Trophoblast cell (in vitro differentiated cells and primary cell): ENCODE measurements at regions not wholly inside any gene's neighbourhood (a gene's known extent, or its start where the extent isn't known, plus 50 kb on each side); places are given as distances from the start of the nearest gene placed in this dataset.
"Not testable (repeated sequence)": the region's sequence is repeated elsewhere in the genome, so short reads cannot be mapped to it uniquely, and the experiment has no call there.

Experiments
- DNase-seq, 2 donors: peaks; one replicate each; pipeline ENCODE4 v3.0.0-alpha.2; 2016
- H2AFZ ChIP-seq: 2 replicates; pipeline ENCODE4 v1.6.1; 2013; ENCODE audit warnings: low read length, moderate library complexity, mild to moderate bottlenecking; ENCODE audit not compliant: insufficient read depth, poor library complexity
- H2AK5ac ChIP-seq: 2 replicates; pipeline ENCODE4 v1.6.1; 2013; ENCODE audit warnings: mild to moderate bottlenecking, low read length
- H2BK120ac ChIP-seq: 2 replicates; pipeline ENCODE4 v1.6.1; 2013; ENCODE audit warnings: low read length, mild to moderate bottlenecking, moderate library complexity; ENCODE audit not compliant: insufficient read depth, poor library complexity
- H2BK12ac ChIP-seq: 2 replicates; pipeline ENCODE4 v1.6.1; 2013; ENCODE audit warnings: mild to moderate bottlenecking, low read length, moderate library complexity
- H2BK5ac ChIP-seq: 2 replicates; pipeline ENCODE4 v1.6.1; 2013; ENCODE audit warnings: low read length, low read depth, moderate library complexity, mild to moderate bottlenecking; ENCODE audit not compliant: poor library complexity
- H3K14ac ChIP-seq: 2 replicates; pipeline ENCODE4 v1.6.1; 2013; ENCODE audit warnings: mild to moderate bottlenecking, low read length
- H3K18ac ChIP-seq: 2 replicates; pipeline ENCODE4 v1.6.1; 2013; ENCODE audit warnings: mild to moderate bottlenecking, low read length
- H3K23ac ChIP-seq: 2 replicates; pipeline ENCODE4 v1.6.1; 2013; ENCODE audit warnings: low read length
- H3K27ac ChIP-seq: 2 replicates; pipeline ENCODE4 v1.5.1; 2013; ENCODE audit warnings: low read depth, mild to moderate bottlenecking, inconsistent platforms, low read length, moderate library complexity
- H3K27me3 ChIP-seq: 2 replicates; pipeline ENCODE4 v1.6.1; 2013; ENCODE audit warnings: inconsistent platforms, mild to moderate bottlenecking, low read length, moderate library complexity; ENCODE audit not compliant: insufficient read depth
- H3K36me3 ChIP-seq, 2 experiments: 1 replicate in 1 of 2; 2 replicates in 1 of 2; pipeline ENCODE4 v1.6.1; 2013; ENCODE audit warnings: low read length in 2 of 2, mild to moderate bottlenecking in 2 of 2, moderate library complexity in 1 of 2; ENCODE audit not compliant: insufficient read depth in 2 of 2, control insufficient read depth in 1 of 2
- H3K4ac ChIP-seq: 2 replicates; pipeline ENCODE4 v1.6.1; 2013; ENCODE audit warnings: low read depth, mild to moderate bottlenecking, low read length, moderate library complexity
- H3K4me1 ChIP-seq, 2 experiments: 1 replicate in 1 of 2; 2 replicates in 1 of 2; pipeline ENCODE4 v1.6.1; 2013; ENCODE audit warnings: low read length in 2 of 2, mild to moderate bottlenecking in 2 of 2, moderate library complexity in 1 of 2; ENCODE audit not compliant: insufficient read depth in 2 of 2, control insufficient read depth in 1 of 2
- H3K4me2 ChIP-seq: 2 replicates; pipeline ENCODE4 v1.6.1; 2013; ENCODE audit warnings: inconsistent platforms, mild to moderate bottlenecking, low read length, moderate library complexity
- H3K4me3 ChIP-seq: 2 replicates; pipeline ENCODE4 v1.5.1; 2013; ENCODE audit warnings: mild to moderate bottlenecking, low read depth, low read length, inconsistent platforms
- H3K79me1 ChIP-seq: one replicate; pipeline ENCODE4 v1.6.1; 2013; ENCODE audit warnings: low read length
- H3K79me2 ChIP-seq: 2 replicates; pipeline ENCODE4 v1.6.1; 2013; ENCODE audit warnings: low read length, mild to moderate bottlenecking; ENCODE audit not compliant: control insufficient read depth, insufficient read depth, poor library complexity
- H3K9ac ChIP-seq: 2 replicates; pipeline ENCODE4 v1.6.1; 2013; ENCODE audit warnings: mild to moderate bottlenecking, low read length
- H3K9me3 ChIP-seq: 2 replicates; pipeline ENCODE4 v1.6.1; 2013; ENCODE audit warnings: low read depth, mild to moderate bottlenecking, control low read depth, inconsistent platforms, low read length; ENCODE audit not compliant: insufficient read depth
- H4K12ac ChIP-seq: 2 replicates; pipeline ENCODE4 v1.6.1; 2013; ENCODE audit warnings: low read depth, mild to moderate bottlenecking, low read length, moderate library complexity
- H4K8ac ChIP-seq: 2 replicates; pipeline ENCODE4 v1.6.1; 2013; ENCODE audit warnings: low read depth, mild to moderate bottlenecking, low read length, moderate library complexity
- H4K91ac ChIP-seq: one replicate; pipeline ENCODE4 v1.6.1; 2013; ENCODE audit warnings: low read depth, mild to moderate bottlenecking, low read length, moderate library complexity
- WGBS: extraction: QIAGEN DNeasy Blood & Tissue Kit; methylation state at CpG from one replicate; pipeline ENCODE4 v1.1.7; 2013; ENCODE audit warnings: missing lambda C conversion rate; ENCODE audit not compliant: insufficient read length, insufficient coverage; ENCODE audit errors: extremely low coverage; 5-methylcytosine and 5-hydroxymethylcytosine counted together

GRCh38 chr13:79837741-79838450 lies 356.9 kb downstream of the NDFIP2 start:
- Histone ChIP-seq H2AK5ac (no peak overlapping the region), H3K27ac (no peak overlapping the region), H4K12ac (no peak overlapping the region), H3K9ac (no peak overlapping the region), H3K79me2 (no peaks in the 10 kb centered on the region), H3K9me3 (no peaks in the 10 kb centered on the region), H3K18ac (no peak overlapping the region), H4K8ac (no peak overlapping the region), H2AFZ (no peak overlapping the region), H2BK12ac (no peak overlapping the region), H3K4me3 (no peak overlapping the region), H3K4ac (no peak overlapping the region), H2BK5ac (no peak overlapping the region), H3K27me3 (no peaks in the 10 kb centered on the region), H3K36me3 (no peaks in the 10 kb centered on the region), H3K79me1 (no peaks in the 10 kb centered on the region), H4K91ac (no peak overlapping the region), H3K23ac (no peak overlapping the region), H3K4me2 (no peak overlapping the region), H2BK120ac (no peak overlapping the region), H3K4me1 (peaks cover 0 to 3% of the 10 kb centered on the region in 2 experiments), H3K14ac (no peak overlapping the region)
- peak; percentile 73 to 88 for DNase-seq
- no CpG with 5 or more reads among the region's 3 CpGs for WGBS

DNA sequence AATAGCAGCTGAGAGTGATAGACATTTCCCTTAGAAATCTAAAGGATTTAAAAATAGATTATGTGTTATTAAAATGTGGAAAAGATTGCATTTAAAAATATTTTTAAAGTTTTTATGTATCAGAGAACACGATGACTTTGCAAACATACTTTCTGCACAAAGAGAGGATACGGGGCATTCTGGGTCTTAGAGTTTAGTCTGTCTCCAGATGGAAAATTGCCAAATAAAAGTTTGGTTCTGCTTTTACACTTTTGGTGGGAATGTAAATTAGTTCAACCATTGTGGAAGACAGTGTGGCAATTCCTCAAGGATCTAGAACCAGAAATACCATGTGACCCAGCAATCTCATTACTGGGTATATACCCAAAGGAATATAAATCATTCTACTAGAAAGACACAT lies 355.2 kb downstream of the NDFIP2 start:
- not testable (repeated sequence) for DNase-seq, H3K27ac ChIP-seq, H3K9me3 ChIP-seq, H3K14ac ChIP-seq, H3K4me1 ChIP-seq, H3K79me1 ChIP-seq, H4K8ac ChIP-seq, H3K4ac ChIP-seq, H2AK5ac ChIP-seq, H2BK120ac ChIP-seq, H3K4me2 ChIP-seq, H3K36me3 ChIP-seq, H3K23ac ChIP-seq, H4K91ac ChIP-seq, H2AFZ ChIP-seq, H4K12ac ChIP-seq, H2BK5ac ChIP-seq, H3K79me2 ChIP-seq, H3K9ac ChIP-seq, H2BK12ac ChIP-seq, H3K18ac ChIP-seq, H3K27me3 ChIP-seq, H3K4me3 ChIP-seq
- no CpG with 5 or more reads among the region's 2 CpGs for WGBS

DNA sequence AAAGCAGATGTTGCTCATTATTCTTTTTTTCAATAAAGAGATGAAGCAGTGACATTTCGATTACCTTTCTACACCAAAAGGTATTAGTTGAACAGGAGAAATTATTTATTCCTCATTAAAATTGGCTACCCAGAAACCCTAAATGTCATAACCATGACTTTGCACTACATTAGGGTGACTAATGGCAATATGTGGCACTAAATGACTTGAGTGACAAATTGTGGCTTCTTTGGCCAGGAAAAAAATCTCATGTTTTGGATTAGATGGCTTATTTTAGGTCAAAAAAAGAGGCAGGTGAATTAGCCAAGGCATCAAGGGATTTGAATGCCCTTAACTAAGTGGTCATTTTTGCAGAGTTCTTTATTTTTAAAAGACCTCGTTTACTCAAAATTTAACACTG lies 353.9 kb downstream of the NDFIP2 start:
- H3K18ac ChIP-seq = no peak overlapping the region
- no peak overlapping the region for H2BK12ac ChIP-seq
- no peak overlapping the region for H3K23ac ChIP-seq
- H3K79me1 ChIP-seq = no peaks in the 10 kb centered on the region
- no peak overlapping the region for H3K27ac ChIP-seq
- H2BK120ac ChIP-seq = no peak overlapping the region
- no peaks in the 10 kb centered on the region for H3K36me3 ChIP-seq
- no peak overlapping the region for H2AFZ ChIP-seq
- no peak overlapping the region for H3K4me3 ChIP-seq
- H3K4ac ChIP-seq = no peak overlapping the region
- no peak overlapping the region for H2AK5ac ChIP-seq
- no peaks in the 10 kb centered on the region for H3K79me2 ChIP-seq
- H3K9me3 ChIP-seq = no peaks in the 10 kb centered on the region
- H3K14ac ChIP-seq = no peak overlapping the region
- H4K91ac ChIP-seq = no peak overlapping the region
- no CpG with 5 or more reads among the region's 2 CpGs for WGBS
- H3K4me1 ChIP-seq = peaks cover 0 to 3% of the 10 kb centered on the region in 2 experiments
- no peak overlapping the region for H4K12ac ChIP-seq
- no peak for DNase-seq
- H3K4me2 ChIP-seq = no peak overlapping the region
- H2BK5ac ChIP-seq = no peak overlapping the region
- H3K9ac ChIP-seq = no peak overlapping the region
- H4K8ac ChIP-seq = no peak overlapping the region
- no peaks in the 10 kb centered on the region for H3K27me3 ChIP-seq

DNA sequence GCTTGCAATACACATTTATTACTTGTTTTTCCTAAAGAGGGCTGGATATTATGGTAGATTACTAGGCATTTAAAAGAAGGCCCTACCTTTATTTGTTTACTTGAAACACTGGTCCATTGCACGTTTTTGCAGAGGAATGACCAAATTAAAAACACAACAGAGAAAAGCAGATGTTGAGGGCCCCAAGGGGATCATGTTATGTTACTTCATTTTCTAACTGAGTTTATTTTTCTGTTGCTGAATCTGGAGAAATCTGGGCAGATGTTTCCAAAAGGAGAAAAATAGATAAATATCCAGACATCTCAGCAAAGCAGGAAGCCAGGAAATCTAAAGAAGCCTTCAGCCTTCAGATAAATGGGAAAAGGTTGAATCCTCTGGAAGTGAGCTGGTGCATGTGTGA lies 353.0 kb downstream of the NDFIP2 start:
- H3K4me2 ChIP-seq = no peak overlapping the region
- H3K4ac ChIP-seq = no peak overlapping the region
- H2AK5ac ChIP-seq = no peak overlapping the region
- H2BK5ac ChIP-seq = no peak overlapping the region
- no CpG with 5 or more reads among the region's 1 CpG for WGBS
- no peak overlapping the region for H3K27ac ChIP-seq
- no peaks in the 10 kb centered on the region for H3K36me3 ChIP-seq
- no peaks in the 10 kb centered on the region for H3K27me3 ChIP-seq
- no peak overlapping the region for H4K12ac ChIP-seq
- DNase-seq = no peak
- no peaks in the 10 kb centered on the region for H3K9me3 ChIP-seq
- no peak overlapping the region for H3K23ac ChIP-seq
- H3K4me1 ChIP-seq = peaks cover 0 to 3% of the 10 kb centered on the region in 2 experiments
- no peak overlapping the region for H2AFZ ChIP-seq
- H2BK12ac ChIP-seq = no peak overlapping the region
- H3K79me1 ChIP-seq = no peaks in the 10 kb centered on the region
- no peaks in the 10 kb centered on the region for H3K79me2 ChIP-seq
- H3K9ac ChIP-seq = no peak overlapping the region
- H2BK120ac ChIP-seq = no peak overlapping the region
- peak overlapping the region; percentile 36 for H3K4me3 ChIP-seq
- no peak overlapping the region for H3K18ac ChIP-seq
- no peak overlapping the region for H4K91ac ChIP-seq
- no peak overlapping the region for H3K14ac ChIP-seq
- H4K8ac ChIP-seq = no peak overlapping the region
